Epithelial cell of proximal tubule (primary cell): ENCODE measurements at regions not wholly inside any gene's neighbourhood (a gene's known extent, or its start where the extent isn't known, plus 50 kb on each side); places are given as distances from the start of the nearest gene placed in this dataset.

Source experiments
- DNase-seq: peaks from one replicate; pipeline ENCODE4 v3.0.0-alpha.2; 2011; ENCODE audit warnings: low read depth
- H3K4me3 ChIP-seq: 2 replicates; pipeline ENCODE4 v1.5.1; 2011; ENCODE audit warnings: low read depth, mild to moderate bottlenecking, low read length
- TF ChIP-seq, protein P1 (sequence below): conservative IDR thresholded peaks from 2 replicates; pipeline ENCODE4 v1.5.1; 2012; ENCODE audit warnings: low read depth, mild to moderate bottlenecking, low read length

DNA sequence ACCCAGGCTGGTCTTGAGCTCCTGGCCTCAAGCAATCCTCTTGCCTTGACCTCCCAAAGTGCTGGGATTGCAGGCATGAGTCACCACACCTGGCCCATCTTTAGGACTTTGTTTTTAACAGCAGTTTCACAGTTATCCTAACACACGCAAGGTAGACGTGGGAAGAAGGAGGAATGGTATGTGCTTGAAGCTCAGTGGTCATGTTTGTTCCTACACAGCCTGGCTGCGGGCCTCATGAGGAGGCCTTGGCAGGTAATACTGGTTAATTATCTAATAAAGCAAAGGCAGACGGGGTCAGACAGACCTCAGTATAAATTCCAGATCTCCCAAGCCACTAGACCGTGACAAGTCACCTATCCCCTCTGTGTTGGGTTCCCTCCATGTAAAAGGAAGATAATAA is 271.8 kb downstream of the PCNX1 start:
- H3K4me3 ChIP-seq, result no peak overlapping the region
- TF ChIP-seq, protein P1, sequence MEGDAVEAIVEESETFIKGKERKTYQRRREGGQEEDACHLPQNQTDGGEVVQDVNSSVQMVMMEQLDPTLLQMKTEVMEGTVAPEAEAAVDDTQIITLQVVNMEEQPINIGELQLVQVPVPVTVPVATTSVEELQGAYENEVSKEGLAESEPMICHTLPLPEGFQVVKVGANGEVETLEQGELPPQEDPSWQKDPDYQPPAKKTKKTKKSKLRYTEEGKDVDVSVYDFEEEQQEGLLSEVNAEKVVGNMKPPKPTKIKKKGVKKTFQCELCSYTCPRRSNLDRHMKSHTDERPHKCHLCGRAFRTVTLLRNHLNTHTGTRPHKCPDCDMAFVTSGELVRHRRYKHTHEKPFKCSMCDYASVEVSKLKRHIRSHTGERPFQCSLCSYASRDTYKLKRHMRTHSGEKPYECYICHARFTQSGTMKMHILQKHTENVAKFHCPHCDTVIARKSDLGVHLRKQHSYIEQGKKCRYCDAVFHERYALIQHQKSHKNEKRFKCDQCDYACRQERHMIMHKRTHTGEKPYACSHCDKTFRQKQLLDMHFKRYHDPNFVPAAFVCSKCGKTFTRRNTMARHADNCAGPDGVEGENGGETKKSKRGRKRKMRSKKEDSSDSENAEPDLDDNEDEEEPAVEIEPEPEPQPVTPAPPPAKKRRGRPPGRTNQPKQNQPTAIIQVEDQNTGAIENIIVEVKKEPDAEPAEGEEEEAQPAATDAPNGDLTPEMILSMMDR, result no peak
- DNase-seq, result no peak

DNA sequence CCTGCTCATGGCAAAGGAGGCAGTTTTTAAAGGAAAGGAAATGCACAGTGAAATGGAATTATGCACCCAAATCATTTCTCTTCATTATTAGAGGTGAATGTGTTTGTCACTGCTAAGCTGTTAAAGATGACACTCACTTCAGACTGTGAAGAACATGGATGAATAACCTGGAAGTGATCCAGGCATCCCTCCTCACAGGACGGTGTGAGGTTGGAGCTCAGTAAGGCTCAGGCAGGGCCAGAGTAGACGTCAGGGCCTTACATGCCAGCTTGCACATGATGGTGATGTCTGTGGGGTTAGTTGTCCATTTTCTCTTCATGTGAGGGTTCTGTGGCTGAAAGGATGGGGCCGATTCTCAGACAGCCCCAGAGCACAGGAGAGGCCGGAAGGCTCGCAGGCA is 273.1 kb downstream of the PCNX1 start:
- TF ChIP-seq, protein P1, result no peak
- H3K4me3 ChIP-seq, result no peak overlapping the region
- no peak for DNase-seq

DNA sequence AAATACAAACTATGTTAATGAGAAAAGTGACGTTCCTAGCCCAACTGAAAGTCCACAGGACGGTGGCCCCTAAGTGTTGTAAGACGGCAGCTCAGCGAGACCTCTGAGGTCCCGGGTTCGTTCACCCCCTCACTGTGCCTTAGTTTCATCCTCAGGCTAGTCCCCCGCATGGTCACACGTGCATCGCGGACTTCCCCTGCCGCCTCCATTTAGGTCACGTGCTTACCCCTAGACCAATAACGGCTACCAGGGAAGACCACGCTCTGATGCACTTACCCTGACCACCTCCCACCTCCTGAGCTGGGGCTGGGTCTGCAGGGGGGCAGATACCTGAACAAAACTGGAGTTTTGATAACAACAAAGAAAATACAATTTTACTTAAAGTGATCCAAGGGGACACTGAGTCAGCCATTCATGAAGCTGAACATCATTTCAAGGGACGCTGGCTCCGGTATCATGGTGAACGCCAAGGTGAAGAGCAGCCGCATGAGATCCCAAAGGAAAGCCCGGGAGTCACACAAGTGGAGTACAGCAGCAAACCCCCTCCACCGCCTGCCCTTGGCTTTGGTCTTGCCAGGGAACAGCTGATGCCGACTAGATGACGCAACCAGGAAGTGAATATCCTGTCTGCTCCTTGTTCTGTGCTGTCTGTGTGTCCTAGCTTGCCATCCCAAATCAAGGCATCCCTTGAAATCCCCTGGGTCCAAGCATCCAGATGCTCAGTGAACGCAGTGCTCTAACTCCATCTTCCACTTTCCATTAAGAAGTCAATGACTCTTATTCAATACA is 274.1 kb downstream of the PCNX1 start:
- TF ChIP-seq, protein P1, result no peak
- no peak overlapping the region for H3K4me3 ChIP-seq
- DNase-seq, result no peak

DNA sequence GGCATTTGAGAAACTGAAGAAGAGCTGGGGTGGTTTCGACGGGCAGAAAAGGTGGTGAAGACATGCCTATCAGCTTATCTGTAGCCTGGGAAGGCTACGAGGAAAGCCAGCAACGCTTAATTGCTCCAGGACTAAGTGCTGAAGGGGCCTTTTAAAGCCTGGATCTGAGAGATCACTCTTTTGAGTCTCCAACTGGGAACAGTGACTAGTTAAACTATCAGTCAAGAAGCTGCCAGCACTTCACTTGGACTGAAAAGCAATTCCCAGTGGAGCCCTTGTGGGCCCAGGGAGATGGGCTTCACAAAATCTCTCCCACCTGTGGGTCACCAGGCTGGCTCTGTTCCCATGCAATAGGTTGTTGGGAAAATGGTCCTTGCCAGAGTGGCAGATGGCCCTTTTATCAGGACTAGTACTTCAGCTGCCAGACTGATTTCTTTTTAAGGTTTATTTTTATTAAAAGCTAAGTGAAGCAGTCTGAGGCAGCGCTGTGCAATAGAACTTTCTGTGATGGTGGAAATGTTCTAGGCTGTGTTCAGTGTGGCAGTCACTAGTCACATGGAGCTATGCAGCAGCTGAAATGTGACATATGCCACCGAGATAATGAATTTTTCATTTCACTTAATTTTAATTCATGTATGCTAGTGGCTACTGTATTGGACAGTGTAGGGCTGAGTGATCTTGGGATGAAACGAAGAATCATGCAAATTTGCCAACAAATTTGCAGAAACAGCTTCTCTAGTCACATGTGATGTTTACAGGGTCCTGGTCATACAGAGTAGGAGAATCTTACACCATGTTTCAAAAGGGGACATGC is 276.8 kb downstream of the PCNX1 start:
- DNase-seq, result no peak
- TF ChIP-seq, protein P1, result no peak
- H3K4me3 ChIP-seq, result no peak overlapping the region

DNA sequence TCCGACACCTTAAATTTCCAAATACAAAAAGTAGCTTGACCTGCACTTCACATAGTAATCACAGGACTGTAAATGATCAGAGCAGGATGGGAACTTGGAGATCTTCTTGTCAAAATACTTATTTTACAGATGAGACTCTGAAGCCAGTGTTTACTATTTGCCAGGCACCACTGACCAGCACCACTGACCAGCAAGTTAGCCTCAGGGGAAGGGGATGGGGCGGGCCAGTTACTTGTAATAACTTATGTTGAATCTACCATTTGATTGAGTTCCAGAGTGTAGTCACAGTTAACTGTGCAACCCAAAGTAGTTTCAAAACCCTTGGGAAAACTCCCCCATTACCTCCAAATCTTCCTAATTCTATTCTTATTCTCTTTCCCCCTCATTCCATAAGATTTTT is 278.4 kb downstream of the PCNX1 start:
- TF ChIP-seq, protein P1, result no peak
- no peak for DNase-seq
- H3K4me3 ChIP-seq, result no peak overlapping the region

DNA sequence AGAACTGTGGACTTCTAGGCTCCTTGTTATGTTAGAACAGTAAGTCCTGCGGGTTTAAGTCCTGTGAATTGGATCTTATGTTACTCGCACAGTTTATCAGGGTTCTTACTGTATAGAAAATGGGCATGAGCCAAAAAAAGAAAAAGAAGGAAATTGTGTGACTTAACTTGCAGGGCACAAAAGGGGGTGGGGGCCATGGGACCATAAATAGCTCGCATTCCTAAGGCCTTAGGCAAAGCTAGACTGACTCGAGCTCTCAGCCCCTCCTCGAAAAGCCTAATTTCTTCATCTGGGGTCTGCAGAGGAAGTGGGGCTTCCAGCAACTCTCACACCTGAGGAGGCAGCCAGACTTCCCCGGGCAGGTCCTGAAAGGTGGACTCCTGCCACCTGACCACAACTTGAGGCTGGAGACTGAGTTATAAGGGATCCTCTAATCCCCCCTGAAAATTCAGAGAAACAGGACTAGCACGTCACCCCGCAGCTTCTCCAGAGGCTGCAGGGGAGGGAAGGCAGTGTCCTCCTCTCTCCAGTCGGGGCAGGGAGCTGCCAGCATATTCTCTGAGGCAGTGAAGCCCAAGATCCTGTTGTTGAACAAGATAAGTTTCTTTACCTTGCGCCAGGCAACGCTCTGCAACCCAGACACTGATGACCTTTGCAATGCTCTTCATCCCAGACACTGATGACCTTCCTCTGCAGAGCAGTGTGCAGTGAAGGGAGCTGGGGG is 280.5 kb downstream of the PCNX1 start:
- H3K4me3 ChIP-seq, result no peak overlapping the region
- no peak for DNase-seq
- TF ChIP-seq, protein P1, result no peak
